Peyer's patch (tissue), 4 donors: ENCODE measurements at regions not wholly inside any gene's neighbourhood (a gene's known extent, or its start where the extent isn't known, plus 50 kb on each side); places are given as distances from the start of the nearest gene placed in this dataset.
A peak's percentile ranks its signal among the peaks of the same experiment; 100 is the strongest.

Experiments used
- DNase-seq, 3 donors: peaks; one replicate each; pipeline ENCODE4 v3.0.0-alpha.2; 2017 to 2019
- H3K27ac ChIP-seq, 4 donors: fragments of 200-600 bp; sonication (generic); one replicate each; pipeline ENCODE4 v1.5.1; 2016 to 2019
- H3K27me3 ChIP-seq, 2 donors: fragments of 200-600 bp; sonication (generic); one replicate each; pipeline ENCODE4 v1.5.1; 2019
- H3K36me3 ChIP-seq, 3 donors: fragments of 200-600 bp; sonication (generic); one replicate each; pipeline ENCODE4 v1.5.1; 2016 to 2019
- H3K4me1 ChIP-seq, 4 donors: fragments of 200-600 bp; sonication (generic); one replicate each; pipeline ENCODE4 v1.5.1; 2016 to 2019
- H3K4me3 ChIP-seq, 4 donors: fragments of 200-600 bp; sonication (generic); 1 replicate in 3 of 4; 2 replicates in 1 of 4; pipeline ENCODE4 v1.5.1; 2016 to 2019; ENCODE audit warnings: mild to moderate bottlenecking in 1 of 4
- H3K9me3 ChIP-seq, 4 donors: fragments of 200-600 bp; sonication (generic); one replicate each; pipeline ENCODE4 v1.5.1; 2016 to 2019; ENCODE audit warnings: mild to moderate bottlenecking in 1 of 4
- CTCF ChIP-seq, 6 experiments: fragments of 450-650 bp in 4 of 6; fragments of 200-600 bp in 2 of 6; sonication (generic) in 1 of 6; IDR thresholded peaks; one replicate each; pipeline ENCODE4 v1.5.1; 2017 to 2019; ENCODE audit warnings: antibody characterized with exemption in 6 of 6, mild to moderate bottlenecking in 3 of 6, moderate library complexity in 1 of 6
- POLR2A ChIP-seq, 2 donors: fragments of 450-650 bp; IDR thresholded peaks; one replicate each; pipeline ENCODE4 v1.5.1; 2017; ENCODE audit warnings: antibody characterized with exemption in 2 of 2, mild to moderate bottlenecking in 2 of 2, moderate library complexity in 2 of 2

GRCh38 chr13:68993154-68993553 is 1114.5 kb upstream of the ATXN8OS start:
- H3K4me1 ChIP-seq, result no peaks in the 10 kb centered on the region
- TF ChIP-seq CTCF (IDR thresholded peaks at IDR 0.05), result no peak
- TF ChIP-seq POLR2A (IDR thresholded peaks at IDR 0.05), result no peak
- no peak overlapping the region for H3K4me3 ChIP-seq
- H3K27me3 ChIP-seq, result no peaks in the 10 kb centered on the region
- H3K9me3 ChIP-seq, result no peaks in the 10 kb centered on the region
- DNase-seq, result no peak
- H3K27ac ChIP-seq, result no peak overlapping the region
- H3K36me3 ChIP-seq, result no peaks in the 10 kb centered on the region

GRCh38 chr13:68988176-68988575 is 1119.5 kb upstream of the ATXN8OS start:
- no peak for TF ChIP-seq POLR2A (IDR thresholded peaks at IDR 0.05)
- TF ChIP-seq CTCF (IDR thresholded peaks at IDR 0.05), result no peak
- DNase-seq, result no peak
- H3K27ac ChIP-seq, result no peak overlapping the region
- no peaks in the 10 kb centered on the region for H3K27me3 ChIP-seq
- no peaks in the 10 kb centered on the region for H3K4me1 ChIP-seq
- no peaks in the 10 kb centered on the region for H3K9me3 ChIP-seq
- no peaks in the 10 kb centered on the region for H3K36me3 ChIP-seq
- H3K4me3 ChIP-seq, result no peak overlapping the region

GRCh38 chr13:68987585-68987984 is 1120.0 kb upstream of the ATXN8OS start:
- TF ChIP-seq CTCF (IDR thresholded peaks at IDR 0.05) (no peak), POLR2A (IDR thresholded peaks at IDR 0.05) (no peak)
- peak in 1 of 3 donors; percentile 39 for DNase-seq
- Histone ChIP-seq H3K9me3 (no peaks in the 10 kb centered on the region), H3K27me3 (no peaks in the 10 kb centered on the region), H3K27ac (no peak overlapping the region), H3K36me3 (no peaks in the 10 kb centered on the region), H3K4me1 (no peaks in the 10 kb centered on the region), H3K4me3 (no peak overlapping the region)

- Histone ChIP-seq H3K36me3 (no peaks in the 10 kb centered on the region), H3K9me3 (no peaks in the 10 kb centered on the region), H3K4me1 (no peaks in the 10 kb centered on the region), H3K27me3 (no peaks in the 10 kb centered on the region), H3K27ac (no peak overlapping the region), H3K4me3 (no peak overlapping the region)
- DNase-seq, result peak in 1 of 3 donors; percentile 38
- TF ChIP-seq POLR2A (IDR thresholded peaks at IDR 0.05), result no peak
- no peak for TF ChIP-seq CTCF (IDR thresholded peaks at IDR 0.05)
These were observed 1122.8 kb upstream of the ATXN8OS start for GRCh38 chr13:68984688-68985319.

- Histone ChIP-seq H3K27ac (no peak overlapping the region), H3K4me3 (no peak overlapping the region), H3K4me1 (no peaks in the 10 kb centered on the region), H3K36me3 (no peaks in the 10 kb centered on the region), H3K9me3 (no peaks in the 10 kb centered on the region), H3K27me3 (no peaks in the 10 kb centered on the region)
- no peak for DNase-seq
- TF ChIP-seq CTCF (IDR thresholded peaks at IDR 0.05) (no peak), POLR2A (IDR thresholded peaks at IDR 0.05) (no peak)
These were observed 1124.5 kb upstream of the ATXN8OS start for GRCh38 chr13:68982961-68983619.
